ENCODE measurements at regions not wholly inside any gene's neighbourhood (a gene's known extent, or its start where the extent isn't known, plus 50 kb on each side); places are given as distances from the start of the nearest gene placed in this dataset.
"Not testable (repeated sequence)": the region's sequence is repeated elsewhere in the genome, so short reads cannot be mapped to it uniquely, and the experiment has no call there.

- H3K4me3 ChIP-seq (ENCODE audit: low read depth, low read length): no peak overlapping the region
- DNase-seq (ENCODE audit: low read depth): no peak
- TF ChIP-seq, protein P1, sequence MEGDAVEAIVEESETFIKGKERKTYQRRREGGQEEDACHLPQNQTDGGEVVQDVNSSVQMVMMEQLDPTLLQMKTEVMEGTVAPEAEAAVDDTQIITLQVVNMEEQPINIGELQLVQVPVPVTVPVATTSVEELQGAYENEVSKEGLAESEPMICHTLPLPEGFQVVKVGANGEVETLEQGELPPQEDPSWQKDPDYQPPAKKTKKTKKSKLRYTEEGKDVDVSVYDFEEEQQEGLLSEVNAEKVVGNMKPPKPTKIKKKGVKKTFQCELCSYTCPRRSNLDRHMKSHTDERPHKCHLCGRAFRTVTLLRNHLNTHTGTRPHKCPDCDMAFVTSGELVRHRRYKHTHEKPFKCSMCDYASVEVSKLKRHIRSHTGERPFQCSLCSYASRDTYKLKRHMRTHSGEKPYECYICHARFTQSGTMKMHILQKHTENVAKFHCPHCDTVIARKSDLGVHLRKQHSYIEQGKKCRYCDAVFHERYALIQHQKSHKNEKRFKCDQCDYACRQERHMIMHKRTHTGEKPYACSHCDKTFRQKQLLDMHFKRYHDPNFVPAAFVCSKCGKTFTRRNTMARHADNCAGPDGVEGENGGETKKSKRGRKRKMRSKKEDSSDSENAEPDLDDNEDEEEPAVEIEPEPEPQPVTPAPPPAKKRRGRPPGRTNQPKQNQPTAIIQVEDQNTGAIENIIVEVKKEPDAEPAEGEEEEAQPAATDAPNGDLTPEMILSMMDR (IDR thresholded peaks at IDR 0.05; ENCODE audit: control insufficient read depth, extremely low read depth, insufficient read depth): no peak
These were observed 159.1 kb upstream of the FOXF1 start for GRCh38 chr16:86351041-86351784.

GRCh38 chr16:86351785-86352139 lies 158.6 kb upstream of the FOXF1 start:
- DNase-seq (ENCODE audit: low read depth); H3K4me3 ChIP-seq (ENCODE audit: low read depth, low read length): not testable (repeated sequence)

GRCh38 chr16:86353148-86353547 lies 157.2 kb upstream of the FOXF1 start:
- no peak for DNase-seq (ENCODE audit: low read depth)
- TF ChIP-seq, protein P1 (IDR thresholded peaks at IDR 0.05; ENCODE audit: control insufficient read depth, extremely low read depth, insufficient read depth): no peak
- no peak overlapping the region for H3K4me3 ChIP-seq (ENCODE audit: low read depth, low read length)

DNA sequence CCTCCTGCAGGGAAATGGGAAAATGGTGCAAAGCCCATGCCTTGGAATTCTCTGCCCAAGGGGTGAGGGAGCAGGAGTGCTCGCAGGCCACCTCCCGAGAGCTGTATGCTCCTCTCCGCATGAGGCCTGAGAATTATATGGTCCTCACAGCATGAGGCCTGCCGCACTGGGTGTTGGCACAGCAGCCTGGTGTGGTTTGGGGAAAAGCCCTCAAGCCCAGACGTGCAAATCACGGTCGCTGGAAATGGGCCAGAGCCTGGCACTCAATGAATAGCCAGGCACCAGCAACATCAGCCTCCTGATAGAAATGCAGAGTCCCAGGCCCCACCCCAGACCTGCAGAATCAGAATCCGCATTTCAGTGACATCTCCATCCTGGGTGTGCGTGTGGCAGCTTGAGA lies 156.4 kb upstream of the FOXF1 start:
- no peak for DNase-seq (ENCODE audit: low read depth)
- no peak overlapping the region for H3K4me3 ChIP-seq (ENCODE audit: low read depth, low read length)
- TF ChIP-seq, protein P1 (IDR thresholded peaks at IDR 0.05; ENCODE audit: control insufficient read depth, extremely low read depth, insufficient read depth): no peak

- TF ChIP-seq, protein P1 (IDR thresholded peaks at IDR 0.05; ENCODE audit: control insufficient read depth, extremely low read depth, insufficient read depth): no peak
- DNase-seq (ENCODE audit: low read depth): no peak
- no peak overlapping the region for H3K4me3 ChIP-seq (ENCODE audit: low read depth, low read length)
These were observed 155.4 kb upstream of the FOXF1 start for GRCh38 chr16:86354641-86355513.

- no peak for DNase-seq (ENCODE audit: low read depth)
- TF ChIP-seq, protein P1 (IDR thresholded peaks at IDR 0.05; ENCODE audit: control insufficient read depth, extremely low read depth, insufficient read depth): no peak
- H3K4me3 ChIP-seq (ENCODE audit: low read depth, low read length): no peak overlapping the region
These were observed 154.8 kb upstream of the FOXF1 start for GRCh38 chr16:86355531-86355930.

DNA sequence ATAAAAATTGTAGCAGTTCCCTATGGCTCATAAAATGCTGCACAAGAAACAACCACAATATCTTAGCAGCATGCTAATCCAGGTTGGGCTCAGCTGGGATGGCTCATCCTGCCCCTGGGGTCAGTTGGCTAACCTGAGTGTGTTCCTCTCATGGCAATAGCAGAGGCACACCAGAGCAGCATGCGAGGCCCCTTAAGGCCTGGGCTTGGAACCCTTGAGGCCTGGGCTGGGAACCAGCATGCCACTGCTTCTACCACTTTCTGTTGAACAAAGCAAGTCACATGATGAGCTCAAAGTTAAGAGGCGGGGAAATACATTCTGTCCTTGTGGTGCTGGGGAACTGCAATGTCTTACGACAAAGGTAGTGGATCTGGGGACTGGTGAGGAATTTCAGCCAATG lies 154.4 kb upstream of the FOXF1 start:
- DNase-seq (ENCODE audit: low read depth): no peak
- H3K4me3 ChIP-seq (ENCODE audit: low read depth, low read length): no peak overlapping the region
- TF ChIP-seq, protein P1 (IDR thresholded peaks at IDR 0.05; ENCODE audit: control insufficient read depth, extremely low read depth, insufficient read depth): no peak
